ENCODE measurements at regions not wholly inside any gene's neighbourhood (a gene's known extent, or its start where the extent isn't known, plus 50 kb on each side); places are given as distances from the start of the nearest gene placed in this dataset.
"Not testable (repeated sequence)": the region's sequence is repeated elsewhere in the genome, so short reads cannot be mapped to it uniquely, and the experiment has no call there.

DNA sequence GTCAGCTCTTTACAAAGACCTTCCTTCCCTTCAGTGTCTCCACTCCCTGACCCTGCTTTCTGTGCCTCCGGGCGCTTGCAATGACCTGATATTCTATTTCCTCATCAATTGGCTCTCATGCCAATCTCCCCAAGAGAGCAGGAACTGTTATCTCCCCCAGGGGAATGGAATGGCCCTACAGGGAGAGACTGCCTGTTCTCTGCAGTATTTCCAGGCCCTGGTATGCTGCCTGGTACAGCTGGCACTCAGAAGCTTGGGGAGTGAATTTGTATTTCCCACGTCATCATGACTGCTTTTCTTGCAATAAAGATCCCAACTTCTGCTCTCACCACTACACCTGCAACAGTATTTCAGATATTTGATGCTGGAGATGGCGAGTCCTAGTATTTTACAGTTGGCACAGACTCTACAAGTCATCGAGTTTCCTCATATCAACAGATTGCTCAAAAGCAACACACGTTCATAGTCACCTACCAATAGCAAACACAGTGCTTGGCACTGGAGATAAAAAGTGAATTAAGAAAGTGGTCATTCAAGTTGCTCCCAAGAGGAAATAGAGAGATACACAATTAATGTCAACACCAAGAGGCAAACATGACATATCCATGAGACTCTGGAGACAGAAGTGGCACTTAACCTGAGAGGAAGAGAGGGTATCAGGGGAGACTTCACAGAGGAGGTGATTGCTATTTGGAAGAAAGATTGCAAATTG is 90.5 kb upstream of the EGFL6 start:
- no peak for DNase-seq (ENCODE audit: low read depth in 3 of 3)

DNA sequence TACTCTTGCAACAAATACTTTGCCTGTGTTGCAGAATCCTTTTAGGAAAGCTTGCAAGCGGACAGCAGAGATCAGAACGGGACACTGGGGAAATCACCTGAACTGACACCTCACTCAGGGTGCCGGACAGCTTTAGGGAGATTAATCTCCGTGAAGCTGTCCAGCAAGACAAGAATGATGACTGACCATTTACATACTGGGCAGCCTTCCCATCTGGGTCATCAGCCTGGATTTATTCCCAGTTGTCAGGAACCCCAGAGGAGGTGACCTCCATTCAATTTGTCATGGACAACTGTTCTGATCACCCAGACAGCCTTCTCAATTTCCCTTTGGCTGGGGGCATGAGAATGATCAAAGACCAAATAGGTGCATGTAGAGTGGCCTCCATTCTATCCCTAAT is 93.0 kb upstream of the EGFL6 start:
- no peak for DNase-seq (ENCODE audit: low read depth in 3 of 3)

DNA sequence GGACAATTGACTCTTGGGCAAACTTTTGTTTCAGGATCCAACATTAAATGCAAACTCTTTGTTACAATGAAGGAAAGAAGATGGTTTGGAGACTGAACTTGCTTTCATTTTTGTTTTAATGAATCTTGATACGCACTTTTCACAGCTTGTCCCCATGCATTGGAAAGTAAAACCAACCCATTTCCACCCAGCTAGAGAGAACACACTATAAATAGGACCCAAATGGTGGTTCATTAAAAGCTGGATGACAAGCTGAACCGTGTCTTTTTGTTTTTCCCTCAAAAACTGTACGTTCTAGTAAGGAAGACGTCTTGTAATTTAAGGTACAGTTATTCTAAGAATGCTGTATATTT is 95.3 kb upstream of the EGFL6 start:
- DNase-seq (ENCODE audit: low read depth in 3 of 3), result no peak

DNA sequence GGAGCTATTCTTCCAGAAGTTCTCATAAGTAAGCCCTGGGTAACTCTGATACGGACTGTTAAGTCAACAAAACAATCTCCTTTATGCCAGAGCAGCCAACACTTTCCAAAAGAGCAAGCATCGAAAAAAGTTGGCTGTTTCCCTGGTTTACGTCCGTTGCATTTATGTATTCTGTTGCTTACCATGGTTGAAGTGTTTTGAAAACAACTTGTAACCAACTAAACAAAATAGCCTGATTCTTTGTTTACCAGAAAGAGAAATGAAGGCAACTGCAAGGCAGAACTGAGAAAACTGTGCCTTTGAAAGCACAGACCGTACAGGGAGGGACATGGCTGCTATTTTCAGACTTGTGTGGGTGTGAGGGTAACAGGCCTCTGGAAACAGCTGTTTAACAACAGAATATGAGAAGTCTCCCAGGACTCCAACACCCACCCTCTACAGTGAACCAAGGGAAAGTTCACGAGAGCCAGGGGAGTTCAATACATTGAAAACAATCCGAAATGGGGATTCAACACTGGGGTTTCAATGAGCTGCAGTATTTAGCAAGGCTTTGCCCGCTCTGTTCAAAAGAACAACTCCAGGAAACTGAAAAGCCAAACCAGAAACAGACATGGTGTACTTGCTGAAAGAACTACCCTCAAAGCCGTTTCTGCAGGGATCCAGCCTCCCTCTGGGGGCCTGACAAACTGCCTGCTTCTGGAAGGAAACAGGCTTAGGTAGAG is 95.8 kb upstream of the EGFL6 start:
- no peak for DNase-seq (ENCODE audit: low read depth in 3 of 3)

DNA sequence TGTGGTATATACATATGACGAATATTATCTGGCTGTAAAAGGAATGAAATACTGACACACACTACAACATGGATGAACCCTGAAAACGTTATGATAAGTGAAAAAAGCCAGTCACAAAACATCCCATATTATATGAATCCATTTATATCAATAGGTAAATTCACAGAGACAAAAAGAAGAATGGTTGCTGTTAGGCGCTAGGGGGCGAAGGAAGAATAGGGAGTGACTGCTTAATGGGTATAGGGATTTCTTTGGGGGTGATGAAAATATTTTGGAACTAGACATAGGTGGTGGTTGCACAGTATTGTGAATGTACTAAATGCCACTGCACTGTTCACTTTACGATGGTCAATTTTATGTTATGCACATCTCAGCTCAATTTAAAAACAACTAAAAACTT is 96.4 kb upstream of the EGFL6 start:
- DNase-seq (ENCODE audit: low read depth in 3 of 3), result no peak

DNA sequence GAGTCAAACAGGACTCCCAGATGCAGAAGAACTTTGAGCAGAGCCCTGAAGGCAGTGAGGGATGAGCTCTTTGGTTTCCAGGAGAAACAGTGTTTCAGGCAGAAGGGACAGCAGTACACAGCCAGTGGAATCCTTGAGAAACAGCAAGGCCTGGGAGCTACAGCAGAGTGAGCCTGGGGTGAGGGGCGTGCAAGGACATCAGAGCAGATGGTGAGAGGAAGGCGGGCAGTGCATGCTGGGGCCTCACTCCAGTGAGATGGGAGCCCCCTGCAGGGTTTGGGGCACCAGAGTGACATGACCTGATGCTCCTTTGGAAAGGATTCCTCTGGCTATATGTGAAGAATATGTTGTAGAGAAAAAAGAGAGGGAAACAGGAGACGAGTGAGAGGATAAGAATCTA is 98.1 kb upstream of the EGFL6 start:
- no peak for DNase-seq (ENCODE audit: low read depth in 3 of 3)

DNA sequence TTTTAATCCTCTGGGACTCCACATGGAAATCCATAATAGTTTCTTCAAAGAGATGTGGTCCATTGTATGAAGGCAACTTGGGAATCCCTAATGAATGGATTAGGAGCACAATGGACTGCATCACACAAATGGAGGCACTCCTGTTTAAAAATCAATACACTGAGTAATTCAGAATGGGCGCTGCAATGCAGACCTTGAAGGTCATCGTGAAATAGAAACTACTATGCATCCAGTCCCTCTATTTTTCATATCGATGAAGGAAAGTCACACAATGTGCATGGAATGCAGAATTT is 98.8 kb upstream of the EGFL6 start:
- no peak for DNase-seq (ENCODE audit: low read depth in 3 of 3)

DNA sequence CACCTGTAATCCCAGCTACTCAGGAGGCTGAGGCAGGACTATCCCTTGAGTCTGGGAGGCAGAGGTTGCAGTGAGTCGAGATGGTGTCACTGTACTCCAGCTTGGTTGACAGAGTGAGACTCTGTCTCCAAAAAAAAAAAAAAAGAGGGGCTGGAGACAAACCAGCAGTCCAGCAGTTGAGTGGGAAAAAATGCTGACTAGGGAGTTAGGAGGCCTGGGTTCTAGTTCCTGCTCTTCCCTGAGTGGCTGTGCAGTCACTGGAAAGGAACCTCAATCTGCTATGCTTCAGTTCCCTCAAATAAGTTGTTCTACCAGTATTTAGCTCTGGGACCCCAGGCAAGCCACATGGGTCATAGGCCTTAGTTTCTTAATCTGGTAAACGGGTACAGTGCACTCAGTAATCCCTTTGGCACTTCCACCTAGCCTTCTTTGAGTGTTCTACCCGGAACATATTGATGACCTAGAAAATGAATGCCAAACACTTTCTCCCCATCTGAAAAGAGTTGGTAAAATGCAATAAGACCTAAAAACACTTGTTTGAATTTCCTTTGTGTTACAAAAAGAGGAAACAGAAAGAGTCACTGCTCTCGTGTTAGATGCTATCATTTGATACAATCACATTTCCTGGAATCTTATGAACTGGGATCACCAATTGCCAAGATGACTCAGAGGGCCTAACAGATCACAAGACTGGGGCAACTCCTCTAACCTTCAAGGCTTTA is 99.3 kb upstream of the EGFL6 start:
- DNase-seq (ENCODE audit: low read depth in 3 of 3), result no peak

DNA sequence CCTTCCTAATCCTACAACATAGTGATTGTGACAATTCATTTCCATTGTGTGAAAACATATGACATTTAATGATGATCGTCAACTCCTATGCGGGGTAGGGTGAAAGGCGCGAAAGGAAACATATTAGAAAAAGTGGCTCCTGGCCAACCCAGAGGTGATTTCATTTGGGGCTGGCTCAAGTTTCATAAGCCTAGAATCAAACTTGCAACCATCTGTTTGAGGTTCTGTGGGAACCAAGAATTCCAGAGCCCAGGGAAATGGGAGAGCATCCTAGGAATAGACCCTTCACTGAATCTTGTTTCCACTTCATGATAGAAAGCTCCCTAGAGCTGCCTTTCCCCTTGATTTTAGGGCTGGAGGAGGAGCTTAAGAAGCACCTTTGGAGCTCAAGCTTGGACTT is 101.3 kb upstream of the EGFL6 start:
- no peak for DNase-seq (ENCODE audit: low read depth in 3 of 3)

DNA sequence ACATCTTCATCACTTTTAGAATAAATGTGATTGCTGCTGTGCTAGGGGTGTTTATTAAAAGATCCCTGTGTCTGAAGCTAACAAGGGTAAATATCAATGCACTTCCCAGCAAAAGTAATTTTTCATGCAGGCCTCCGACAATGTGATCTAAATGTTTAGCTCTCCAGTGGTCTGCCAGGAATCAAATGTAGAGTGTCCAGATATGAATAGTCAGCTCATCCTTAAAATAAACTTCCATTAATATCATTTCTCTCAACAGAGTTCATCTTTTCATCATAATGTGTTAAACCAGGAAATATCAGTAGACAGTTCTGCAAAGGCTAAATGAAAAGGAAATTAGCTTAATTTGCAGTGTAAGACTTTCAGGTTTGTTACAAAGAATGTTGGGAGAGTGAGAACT is 102.2 kb upstream of the EGFL6 start:
- DNase-seq (ENCODE audit: low read depth in 3 of 3), result no peak

DNA sequence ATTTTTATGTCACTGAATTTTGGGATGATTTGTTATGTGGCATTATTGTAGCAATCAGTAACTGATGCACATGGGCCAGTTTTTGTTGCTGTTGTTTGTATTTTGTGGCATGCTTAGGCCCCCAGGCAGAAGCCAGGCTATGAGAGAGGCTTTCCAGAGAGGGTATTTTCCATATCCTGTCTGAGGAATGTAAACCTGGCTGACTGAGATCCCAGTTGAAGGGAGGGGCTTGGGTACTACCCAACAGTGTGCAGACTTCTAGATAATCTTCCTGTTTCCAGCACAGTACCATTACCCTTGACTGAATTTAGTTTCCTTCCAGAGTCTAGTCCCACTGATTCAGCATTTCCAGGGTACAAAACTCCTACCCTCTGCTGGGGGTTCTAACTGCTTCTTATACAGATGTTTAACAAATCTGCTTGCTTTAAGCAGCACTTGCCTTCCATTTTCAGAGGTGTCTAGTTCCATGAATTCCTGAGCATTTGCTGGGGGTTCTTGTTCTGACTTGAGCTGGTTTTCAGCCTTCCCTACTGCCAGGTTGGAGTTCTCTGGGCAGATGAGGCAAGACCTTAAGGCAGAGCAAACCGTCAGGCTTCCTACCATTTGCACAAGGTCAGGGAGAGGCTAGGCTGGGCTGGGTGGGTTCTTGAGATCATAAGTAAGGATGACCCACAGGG is 104.7 kb upstream of the EGFL6 start:
- no peak for DNase-seq (ENCODE audit: low read depth in 3 of 3)

DNA sequence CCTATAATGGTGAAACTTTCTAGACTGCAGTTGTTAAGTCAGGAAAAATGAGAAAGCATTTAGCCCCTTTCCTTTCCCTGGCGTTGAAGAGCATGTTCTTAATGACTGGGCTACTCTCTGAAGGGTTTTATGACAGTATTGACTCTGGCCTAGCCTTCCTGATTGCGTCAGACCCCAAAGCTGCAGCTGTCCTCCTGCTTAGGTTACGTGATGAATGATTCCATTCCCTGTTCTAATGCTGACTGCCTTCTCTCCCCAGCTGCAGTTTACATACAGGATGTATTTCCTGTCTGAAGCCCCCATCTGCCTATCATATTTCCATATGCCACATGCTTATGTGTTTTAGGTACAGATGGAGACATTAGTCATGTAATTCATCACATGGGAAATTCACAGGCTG is 105.8 kb upstream of the EGFL6 start:
- no peak for DNase-seq (ENCODE audit: low read depth in 3 of 3)

DNA sequence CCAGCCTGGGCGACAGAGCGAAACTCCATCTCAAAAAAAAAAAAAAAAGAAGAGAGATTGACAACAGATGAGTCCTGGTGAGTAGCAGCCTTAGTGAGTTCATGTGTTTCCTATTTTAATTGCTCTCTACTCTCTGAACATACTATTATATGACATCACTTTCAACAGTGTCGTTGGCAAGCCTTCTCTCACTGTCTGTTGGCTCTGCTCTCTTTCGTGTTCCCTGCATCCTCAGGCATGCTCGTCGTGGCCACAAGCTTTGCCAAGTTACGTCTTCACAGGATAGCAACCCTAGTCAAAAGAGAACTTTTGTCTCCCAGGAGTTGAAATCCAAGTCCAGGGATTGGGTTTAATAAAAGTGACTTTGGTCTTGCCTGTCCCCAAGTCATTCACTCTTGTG is 117.1 kb upstream of the EGFL6 start:
- no peak for DNase-seq (ENCODE audit: low read depth in 3 of 3)

DNA sequence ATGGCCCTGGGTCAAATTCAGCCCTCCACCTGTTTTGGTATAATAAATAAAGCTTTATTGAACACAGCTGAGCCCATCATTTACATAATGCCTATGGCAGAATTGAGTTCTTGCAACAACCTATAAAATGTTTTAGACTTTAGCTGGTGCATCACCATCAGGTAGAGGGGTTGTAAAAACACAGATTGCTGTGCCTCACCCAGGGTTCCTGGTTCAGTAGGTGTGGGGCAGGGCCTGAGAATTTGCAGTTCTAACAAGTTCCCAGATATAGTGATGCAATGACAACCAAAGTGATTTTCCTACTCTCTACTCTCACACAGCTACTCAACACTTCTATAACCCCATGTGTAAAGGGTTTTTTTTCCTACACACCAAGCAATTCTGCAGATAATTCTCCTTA is 120.0 kb upstream of the EGFL6 start:
- DNase-seq (ENCODE audit: low read depth in 3 of 3), result no peak

DNA sequence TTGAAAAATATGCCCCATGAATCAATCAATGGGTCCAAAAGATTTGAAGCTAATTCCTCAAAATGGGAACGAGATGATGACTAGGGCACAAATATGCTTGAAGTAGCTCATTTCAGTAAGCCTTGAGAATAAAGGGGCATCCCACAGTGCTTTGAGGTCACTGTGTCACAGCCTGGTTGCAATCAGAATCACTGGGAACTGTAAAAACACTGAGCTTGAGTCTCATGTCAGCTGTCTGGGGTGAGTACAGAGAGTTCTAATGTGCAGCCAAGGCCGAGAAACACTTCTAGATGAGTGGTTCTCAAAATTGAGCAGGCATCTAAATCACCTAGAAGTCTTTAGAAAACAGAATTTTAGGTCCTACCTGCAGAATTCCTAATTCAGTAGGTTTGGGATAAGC is 120.5 kb upstream of the EGFL6 start:
- DNase-seq (ENCODE audit: low read depth in 3 of 3), result no peak

DNA sequence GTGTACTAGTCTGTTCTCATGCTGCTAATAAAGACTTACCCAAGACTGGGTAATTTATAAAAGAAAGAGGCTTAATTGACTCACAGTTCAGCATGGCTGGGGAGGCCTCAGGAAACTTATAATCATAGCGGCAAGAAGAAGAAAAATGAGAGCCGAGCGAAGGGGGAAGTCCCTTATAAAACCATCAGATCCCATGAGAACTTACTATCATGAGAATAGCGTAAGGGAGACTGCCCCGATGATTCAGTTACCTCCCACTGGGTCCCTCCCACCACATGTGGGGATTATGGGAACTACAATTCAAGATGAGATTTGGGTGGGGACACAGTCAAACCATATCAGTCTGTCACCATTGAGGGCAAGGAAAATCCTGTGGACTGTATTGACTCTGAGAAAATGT is 121.8 kb upstream of the ATXN3L start:
- not testable (repeated sequence) for DNase-seq (ENCODE audit: low read depth in 3 of 3)

DNA sequence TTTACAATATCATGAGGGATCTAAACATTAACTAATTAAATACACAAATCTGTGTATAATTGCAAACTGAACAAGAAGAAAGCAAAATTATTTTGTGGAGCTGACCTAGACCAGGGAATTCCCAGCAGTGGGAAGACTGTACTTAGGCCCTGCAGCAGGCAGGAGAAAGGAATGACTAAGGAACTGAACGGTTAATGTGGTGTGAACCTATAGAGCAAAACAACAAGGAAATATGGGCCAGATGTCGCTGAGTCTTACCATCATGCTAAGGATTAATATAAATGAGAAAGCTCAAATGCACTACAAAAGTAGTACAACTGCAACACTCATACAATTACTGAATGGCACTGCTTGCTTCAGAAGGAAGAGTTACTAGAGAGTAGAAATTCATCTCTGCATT is 120.3 kb upstream of the ATXN3L start:
- no peak for DNase-seq (ENCODE audit: low read depth in 3 of 3)

DNA sequence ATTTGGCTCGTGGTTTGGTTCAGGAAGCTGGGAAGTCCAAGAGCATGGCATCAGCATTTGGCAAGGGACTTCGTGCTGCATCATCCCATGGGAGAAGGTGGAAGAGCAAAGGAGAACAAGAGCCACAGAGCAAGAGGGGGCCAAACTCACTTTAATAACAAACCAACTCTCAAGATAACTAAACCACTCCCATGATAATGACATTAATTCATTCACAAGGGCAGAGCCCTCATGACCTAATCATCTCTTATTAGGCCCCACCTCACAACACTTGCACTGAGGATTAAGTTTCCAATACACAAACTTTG is 113.4 kb upstream of the ATXN3L start:
- DNase-seq (ENCODE audit: low read depth in 3 of 3), result no peak

DNA sequence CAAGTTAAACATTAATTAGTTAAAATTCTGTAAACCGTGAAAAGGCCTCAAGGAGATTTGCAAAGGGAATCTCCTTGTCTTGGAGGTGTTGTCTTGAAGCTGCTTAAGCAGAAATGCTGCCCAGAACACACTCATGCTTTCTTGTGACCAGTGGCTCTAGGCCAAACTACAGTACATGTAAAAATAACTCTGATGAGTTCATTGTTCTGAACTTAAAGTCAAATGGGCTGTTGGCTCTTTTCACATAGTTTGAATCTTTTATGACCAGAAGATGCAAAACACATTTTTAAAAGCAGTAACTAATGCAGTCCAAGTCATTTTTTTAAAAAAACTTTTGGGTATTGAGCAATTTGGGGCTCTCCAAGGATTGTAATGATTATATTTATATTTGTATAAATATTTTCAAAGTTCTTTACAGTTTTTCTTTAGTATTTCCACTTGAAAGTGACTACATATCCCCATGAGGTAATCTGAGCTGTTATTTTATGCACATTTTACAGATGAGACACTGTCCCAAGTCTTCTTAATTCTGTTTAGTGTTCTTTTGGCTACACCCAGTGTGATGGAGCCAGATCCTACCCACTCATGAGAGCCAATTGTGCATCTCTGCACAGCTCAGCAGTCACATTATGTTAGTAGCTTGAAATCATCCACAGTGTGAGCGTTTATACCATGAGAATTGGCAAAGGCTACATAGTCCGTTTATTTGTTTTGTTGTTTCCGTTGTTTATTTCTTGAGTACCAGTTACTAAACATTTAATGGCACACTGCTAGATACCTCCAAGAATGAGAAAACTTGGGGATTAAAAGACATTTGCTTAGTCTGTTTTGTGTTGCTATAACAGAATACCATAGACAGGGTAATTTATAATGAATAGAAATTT is 112.8 kb upstream of the ATXN3L start:
- DNase-seq (ENCODE audit: low read depth in 3 of 3), result no peak

DNA sequence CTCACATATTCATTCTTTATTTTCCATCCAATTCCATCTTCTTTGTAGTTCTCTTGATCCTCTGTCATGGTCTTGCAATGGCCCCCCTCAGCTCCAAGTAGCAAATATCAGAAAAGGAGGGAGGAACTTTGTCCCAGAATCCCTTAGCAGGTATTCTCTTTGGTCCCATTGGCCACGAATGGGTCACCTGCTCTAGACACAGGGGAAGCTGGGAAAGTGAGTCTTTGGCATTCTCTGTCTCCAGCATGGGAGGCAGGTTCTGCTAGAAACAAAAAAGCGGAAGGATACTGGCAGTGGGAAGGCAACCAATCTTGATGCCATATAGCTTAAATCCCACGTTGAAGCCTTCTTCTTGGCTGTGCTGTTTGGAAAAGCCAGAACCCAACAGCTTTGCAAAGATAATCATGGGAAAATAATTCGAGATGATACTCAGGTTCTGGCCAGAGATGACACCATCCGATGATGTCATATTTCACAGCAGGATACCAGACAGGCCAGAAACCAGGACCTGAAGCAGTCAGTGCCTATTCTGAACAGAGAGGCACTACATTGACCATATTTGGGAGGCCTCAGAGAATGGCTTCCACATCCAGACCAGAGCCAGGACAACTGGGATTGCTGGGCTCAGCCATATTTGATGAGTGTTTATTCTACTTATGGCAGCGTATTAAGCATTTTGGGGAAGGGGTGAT is 110.4 kb upstream of the ATXN3L start:
- no peak for DNase-seq (ENCODE audit: low read depth in 3 of 3)

DNA sequence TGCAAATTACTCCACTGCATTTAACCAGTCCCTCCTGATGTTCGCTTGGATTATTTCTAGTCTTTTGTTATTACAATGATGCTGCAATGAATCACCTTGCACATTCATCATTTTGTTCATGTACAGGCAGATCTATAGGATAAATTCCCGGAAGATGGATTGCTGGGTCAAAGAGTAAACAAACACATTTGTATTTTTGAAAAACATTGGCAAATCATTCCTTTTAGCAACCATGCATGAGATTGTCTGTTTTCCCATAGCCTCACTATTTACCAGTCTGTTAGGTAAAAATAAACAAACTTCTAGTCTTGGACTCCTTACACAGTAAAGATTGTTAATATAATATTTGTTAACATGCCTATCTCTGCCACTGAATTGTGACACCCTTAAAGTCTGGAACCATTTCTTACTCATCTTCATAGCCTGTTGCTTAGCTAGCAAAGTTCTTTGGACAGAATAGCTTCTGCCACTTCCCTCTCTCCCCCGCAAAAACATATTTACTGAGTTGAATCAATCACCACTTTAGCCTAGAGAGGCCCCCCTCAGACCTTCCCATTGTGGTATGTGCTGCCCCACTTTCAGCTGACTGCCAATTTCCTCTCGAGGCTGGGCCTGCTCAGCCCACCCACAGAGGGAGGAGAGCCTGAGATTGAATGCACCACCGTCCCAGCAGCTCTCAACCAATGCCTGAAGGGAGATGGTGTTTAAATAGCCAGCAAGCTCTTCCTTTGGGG is 108.4 kb upstream of the ATXN3L start:
- DNase-seq (ENCODE audit: low read depth in 3 of 3), result no peak
